Heart left ventricle (tissue), 13 donors: ENCODE measurements at regions not wholly inside any gene's neighbourhood (a gene's known extent, or its start where the extent isn't known, plus 50 kb on each side); places are given as distances from the start of the nearest gene placed in this dataset.

Source experiments
- POLR2A ChIP-seq, 2 donors: fragments of 450-650 bp; IDR thresholded peaks; one replicate each; pipeline ENCODE4 v1.6.1; 2017; ENCODE audit warnings: antibody characterized with exemption in 2 of 2, mild to moderate bottlenecking in 2 of 2, moderate library complexity in 2 of 2
- TF ChIP-seq, protein P1 (sequence below), 12 donors: fragments of 200-600 bp; sonication (generic) in 4 of 12; IDR thresholded peaks; one replicate each; pipeline versions ENCODE4 v1.5.0 to v1.8.0; 2018 to 2022; ENCODE audit warnings: antibody characterized with exemption in 12 of 12, mild to moderate bottlenecking in 5 of 12
- donor health status: ischemic (EF 13 %, LVEDD 7.1; RV severe dilation, severe dysfunction).
- donor health status: DM: no; HTN: yes; CAD: no.
- donor health status: DM: no; HTN: no; CAD: no.
- donor health status: ischemic (EF 25% LVEDD 6.9; RV normal size, moderate dysfunction).
- donor health status: ischemic (EF 25% LVEDD 5.7; RV mildly dilated, moderate dysfunction).
- donor health status: ischemic (EF 35%, LVEDD 5.7; RV mildly dilated, moderate dysfunction).
- donor health status: nonischemic (EF 11% LVEDD 7.7; RV severe dilation, severe dysfunction).
- donor health status: DM: yes; HTN: yes; CAD: no.
- donor health status: PGD.
- donor health status: ischemic (EF 29% LVEDD 5.4; RV normal size, mild dysfunction).
- donor health status: nonischemic (EF 23%, LVEDD 6.1; RV moderate dilation, normal function).

DNA sequence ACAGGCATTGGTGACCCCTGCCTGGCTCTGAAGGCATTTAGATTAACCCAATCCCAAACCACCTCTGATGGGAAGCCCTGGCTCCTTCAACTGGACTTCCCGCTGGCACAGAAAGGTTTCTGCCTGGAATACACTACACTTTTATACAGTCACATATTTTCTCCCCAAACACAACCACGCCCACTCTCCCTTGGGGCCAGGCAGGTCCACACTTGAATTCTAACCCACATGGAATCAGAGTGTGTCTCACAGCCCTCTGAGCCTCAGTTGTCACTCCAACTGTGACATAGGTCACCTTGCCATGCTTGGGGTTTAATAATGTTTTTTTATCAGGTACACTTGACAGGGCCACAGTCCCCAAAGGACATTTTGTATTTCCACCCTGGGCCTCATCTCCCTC, 368.6 kb downstream of the BCL11B start:
- TF ChIP-seq, protein P1, sequence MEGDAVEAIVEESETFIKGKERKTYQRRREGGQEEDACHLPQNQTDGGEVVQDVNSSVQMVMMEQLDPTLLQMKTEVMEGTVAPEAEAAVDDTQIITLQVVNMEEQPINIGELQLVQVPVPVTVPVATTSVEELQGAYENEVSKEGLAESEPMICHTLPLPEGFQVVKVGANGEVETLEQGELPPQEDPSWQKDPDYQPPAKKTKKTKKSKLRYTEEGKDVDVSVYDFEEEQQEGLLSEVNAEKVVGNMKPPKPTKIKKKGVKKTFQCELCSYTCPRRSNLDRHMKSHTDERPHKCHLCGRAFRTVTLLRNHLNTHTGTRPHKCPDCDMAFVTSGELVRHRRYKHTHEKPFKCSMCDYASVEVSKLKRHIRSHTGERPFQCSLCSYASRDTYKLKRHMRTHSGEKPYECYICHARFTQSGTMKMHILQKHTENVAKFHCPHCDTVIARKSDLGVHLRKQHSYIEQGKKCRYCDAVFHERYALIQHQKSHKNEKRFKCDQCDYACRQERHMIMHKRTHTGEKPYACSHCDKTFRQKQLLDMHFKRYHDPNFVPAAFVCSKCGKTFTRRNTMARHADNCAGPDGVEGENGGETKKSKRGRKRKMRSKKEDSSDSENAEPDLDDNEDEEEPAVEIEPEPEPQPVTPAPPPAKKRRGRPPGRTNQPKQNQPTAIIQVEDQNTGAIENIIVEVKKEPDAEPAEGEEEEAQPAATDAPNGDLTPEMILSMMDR (IDR thresholded peaks at IDR 0.05), result no peak
- TF ChIP-seq POLR2A (IDR thresholded peaks at IDR 0.05), result no peak
